ENCODE measurements at regions not wholly inside any gene's neighbourhood (a gene's known extent, or its start where the extent isn't known, plus 50 kb on each side); places are given as distances from the start of the nearest gene placed in this dataset.
"Not testable (repeated sequence)": the region's sequence is repeated elsewhere in the genome, so short reads cannot be mapped to it uniquely, and the experiment has no call there.

DNA sequence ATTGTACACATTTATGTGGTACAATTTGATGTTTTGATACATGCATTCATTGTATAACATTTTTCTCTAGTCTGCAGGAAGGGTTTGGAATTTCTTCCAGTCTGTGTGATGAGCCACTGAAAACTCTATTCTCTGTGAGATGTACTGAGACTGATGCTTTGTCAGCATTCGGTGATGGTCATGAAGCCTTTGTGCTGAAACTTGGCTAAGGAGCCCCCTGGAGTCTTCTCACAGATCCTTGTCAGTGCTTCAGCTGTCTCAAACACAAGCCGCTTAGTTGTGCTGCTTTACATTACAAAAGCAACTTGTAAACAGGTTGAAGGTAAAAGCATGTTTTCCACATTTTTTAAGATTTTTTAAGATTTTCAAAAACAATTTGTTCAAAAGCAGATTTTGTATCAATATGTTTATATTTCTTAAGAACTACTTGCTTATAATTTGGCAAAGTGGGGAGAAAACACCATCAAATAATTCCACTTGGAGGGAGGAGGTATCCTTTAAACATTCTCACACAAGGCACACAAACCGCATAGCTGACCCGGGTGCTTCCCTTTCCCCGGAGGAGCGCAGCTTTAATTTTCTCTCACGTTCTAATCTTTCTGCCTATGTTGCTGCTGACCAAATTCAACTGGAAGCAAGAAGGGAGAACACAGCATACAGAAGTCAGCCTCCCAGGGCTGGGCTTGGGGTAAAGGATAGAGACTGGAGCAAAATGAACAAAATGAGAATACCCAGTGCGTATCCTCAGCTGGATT, 249.8 kb upstream of the VSTM2A start:
- H3K9me3 ChIP-seq (ENCODE audit: control insufficient read depth in 2 of 2, insufficient read depth in 1 of 2, low read depth in 1 of 2, low read length in 1 of 2), result peaks cover 0 to 4% of the 10 kb centered on the region in 2 donors
- no peak overlapping the region for H3K4me3 ChIP-seq (ENCODE audit: low read depth in 1 of 3, low read length in 3 of 3)
- WGBS, 3 donors, result 37 to 52% (median 46%) methylated on average over 8 of the region's 8 CpGs
- H3K27ac ChIP-seq (ENCODE audit: low read depth in 1 of 3, low read length in 2 of 3), result no peak overlapping the region
- H3K27me3 ChIP-seq (ENCODE audit: control insufficient read depth in 3 of 3, insufficient read depth in 3 of 3, low read length in 3 of 3), result no peaks in the 10 kb centered on the region
- no peak for FAIRE-seq
- DNase-seq, result no peak
- no peaks in the 10 kb centered on the region for H3K36me3 ChIP-seq (ENCODE audit: control insufficient read depth in 3 of 3, insufficient read depth in 2 of 3, low read depth in 1 of 3, low read length in 3 of 3)
- H3K4me1 ChIP-seq (ENCODE audit: control insufficient read depth in 3 of 3, insufficient read depth in 2 of 3, low read depth in 1 of 3, low read length in 2 of 3), result no peaks in the 10 kb centered on the region

DNA sequence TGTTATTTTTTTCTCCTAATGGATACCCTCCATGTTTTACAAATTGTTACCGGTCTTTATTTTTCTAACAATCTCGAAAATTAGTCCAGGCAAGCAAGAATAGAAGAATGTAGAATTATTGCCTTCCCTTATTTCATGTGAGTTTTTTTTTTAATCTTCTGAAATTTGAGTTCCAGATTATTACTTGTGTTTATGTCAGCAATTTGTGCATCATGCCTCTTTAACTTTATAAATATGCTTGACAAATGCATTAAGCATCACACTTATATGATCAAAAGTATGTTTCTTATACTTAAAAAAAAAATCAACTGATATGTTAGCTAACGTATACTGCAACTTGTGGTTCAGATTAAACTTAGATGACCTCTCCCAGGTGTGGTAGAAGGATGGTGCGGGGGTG, 242.7 kb upstream of the VSTM2A start:
- FAIRE-seq, result no peak
- 55 to 77% (median 67%) methylated on average over 4 of the region's 4 CpGs for WGBS, 3 donors
- no peak overlapping the region for H3K4me3 ChIP-seq (ENCODE audit: low read depth in 1 of 3, low read length in 3 of 3)

DNA sequence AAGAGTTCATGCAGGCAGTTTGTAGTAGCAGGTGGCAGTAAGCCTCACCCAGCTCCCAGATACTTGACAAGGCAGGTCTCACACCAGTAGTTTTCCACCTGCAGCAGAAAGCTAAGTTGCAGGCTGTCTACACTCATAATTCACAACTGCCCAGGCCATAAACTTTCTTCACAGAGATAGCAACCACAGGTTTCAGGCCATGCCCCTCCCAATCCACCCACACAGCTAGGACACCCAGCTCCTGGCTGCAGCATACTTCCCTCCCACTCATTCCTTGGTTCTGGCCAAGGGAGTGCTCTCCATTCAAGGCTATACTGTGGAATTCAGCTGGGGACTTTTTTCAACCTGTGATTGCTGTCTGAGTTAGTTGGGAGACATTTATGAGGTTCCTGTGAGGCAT, 226.2 kb upstream of the VSTM2A start:
- not testable (repeated sequence) for H3K27me3 ChIP-seq (ENCODE audit: control insufficient read depth in 3 of 3, insufficient read depth in 3 of 3, low read length in 3 of 3); H3K4me3 ChIP-seq (ENCODE audit: low read depth in 1 of 3, low read length in 3 of 3); H3K27ac ChIP-seq (ENCODE audit: low read depth in 1 of 3, low read length in 2 of 3); H3K4me1 ChIP-seq (ENCODE audit: control insufficient read depth in 3 of 3, insufficient read depth in 2 of 3, low read depth in 1 of 3, low read length in 2 of 3); DNase-seq; FAIRE-seq; H3K9me3 ChIP-seq (ENCODE audit: control insufficient read depth in 2 of 2, insufficient read depth in 1 of 2, low read depth in 1 of 2, low read length in 1 of 2); H3K36me3 ChIP-seq (ENCODE audit: control insufficient read depth in 3 of 3, insufficient read depth in 2 of 3, low read depth in 1 of 3, low read length in 3 of 3)

More for the DNA sequence above, 242.7 kb upstream of the VSTM2A start:
- no peaks in the 10 kb centered on the region for H3K9me3 ChIP-seq (ENCODE audit: control insufficient read depth in 2 of 2, insufficient read depth in 1 of 2, low read depth in 1 of 2, low read length in 1 of 2)
- H3K27me3 ChIP-seq (ENCODE audit: control insufficient read depth in 3 of 3, insufficient read depth in 3 of 3, low read length in 3 of 3), result no peaks in the 10 kb centered on the region
- no peak for DNase-seq
- no peak overlapping the region for H3K27ac ChIP-seq (ENCODE audit: low read depth in 1 of 3, low read length in 2 of 3)
- H3K36me3 ChIP-seq (ENCODE audit: control insufficient read depth in 3 of 3, insufficient read depth in 2 of 3, low read depth in 1 of 3, low read length in 3 of 3), result no peaks in the 10 kb centered on the region
- H3K4me1 ChIP-seq (ENCODE audit: control insufficient read depth in 3 of 3, insufficient read depth in 2 of 3, low read depth in 1 of 3, low read length in 2 of 3), result no peaks in the 10 kb centered on the region

DNA sequence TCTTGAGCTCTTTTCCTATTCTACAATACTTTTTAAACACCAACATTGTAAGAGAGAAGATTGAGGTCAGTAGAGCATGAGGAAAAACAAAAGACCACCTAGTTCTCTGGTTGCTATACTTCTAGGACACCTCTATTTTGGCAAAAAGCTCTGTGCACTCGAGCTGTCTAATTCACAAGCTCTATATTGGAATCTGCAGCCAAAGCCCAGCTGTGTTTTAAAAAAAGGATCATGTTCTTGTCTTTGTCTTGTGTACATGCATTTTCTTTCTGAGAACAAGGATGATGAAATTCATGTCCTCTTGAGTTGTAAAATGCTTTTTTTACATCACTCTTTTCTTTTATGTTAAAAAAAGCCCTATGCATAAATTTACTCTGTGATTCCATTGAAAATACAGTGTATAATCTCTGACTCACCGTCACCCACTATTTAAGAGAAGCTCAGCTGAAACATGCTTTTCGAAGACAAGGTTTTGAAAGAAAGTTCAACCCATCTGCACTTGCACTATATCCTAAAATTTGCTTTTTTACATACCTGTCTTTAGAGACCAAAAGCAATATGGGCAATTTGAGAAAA, 215.5 kb upstream of the VSTM2A start:
- no peaks in the 10 kb centered on the region for H3K4me1 ChIP-seq (ENCODE audit: control insufficient read depth in 3 of 3, insufficient read depth in 2 of 3, low read depth in 1 of 3, low read length in 2 of 3)
- FAIRE-seq, result no peak
- 51 to 64% (median 56%) methylated on average over 3 of the region's 3 CpGs for WGBS, 3 donors

DNA sequence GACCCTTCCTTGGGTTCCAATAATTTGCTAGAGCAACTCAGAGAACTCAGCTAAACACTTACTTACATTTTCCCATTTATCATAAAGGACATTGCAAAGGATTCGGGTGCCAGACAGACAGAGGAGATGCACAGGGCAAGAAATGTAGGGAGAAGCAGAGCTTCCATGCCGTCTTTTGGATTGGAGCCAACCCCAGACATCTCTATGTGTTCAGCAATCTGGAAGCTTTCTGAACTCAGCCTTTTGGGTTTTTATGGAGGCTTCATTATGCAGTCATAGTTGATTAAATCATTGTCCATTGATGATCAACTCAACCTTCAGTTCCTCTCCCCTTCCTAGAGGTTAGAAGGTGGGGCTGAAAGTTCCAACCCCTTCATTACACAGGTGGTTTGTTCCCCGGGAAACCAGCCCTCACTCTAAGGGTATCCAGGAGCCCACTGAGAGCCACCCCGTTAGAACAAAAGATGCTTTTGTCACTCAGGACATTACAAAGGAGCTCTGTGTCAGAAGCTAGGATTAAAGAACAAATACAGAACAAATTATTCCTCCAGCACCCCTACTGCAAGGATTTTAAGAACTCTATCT, 211.9 kb upstream of the VSTM2A start:
- Histone ChIP-seq H3K9me3 (ENCODE audit: control insufficient read depth in 2 of 2, insufficient read depth in 1 of 2, low read depth in 1 of 2, low read length in 1 of 2) (peaks cover 0 to 3% of the 10 kb centered on the region in 2 donors), H3K27me3 (ENCODE audit: control insufficient read depth in 3 of 3, insufficient read depth in 3 of 3, low read length in 3 of 3) (no peaks in the 10 kb centered on the region), H3K27ac (ENCODE audit: low read depth in 1 of 3, low read length in 2 of 3) (no peak overlapping the region), H3K36me3 (ENCODE audit: control insufficient read depth in 3 of 3, insufficient read depth in 2 of 3, low read depth in 1 of 3, low read length in 3 of 3) (no peaks in the 10 kb centered on the region), H3K4me1 (ENCODE audit: control insufficient read depth in 3 of 3, insufficient read depth in 2 of 3, low read depth in 1 of 3, low read length in 2 of 3) (no peaks in the 10 kb centered on the region), H3K4me3 (ENCODE audit: low read depth in 1 of 3, low read length in 3 of 3) (no peak overlapping the region)
- no peak for FAIRE-seq
- 55 to 59% (median 56%) methylated on average over 4 of the region's 4 CpGs for WGBS, 3 donors
- DNase-seq, result no peak

More for the DNA sequence above, 215.5 kb upstream of the VSTM2A start:
- peaks cover 1 to 9% of the 10 kb centered on the region in 2 donors for H3K9me3 ChIP-seq (ENCODE audit: control insufficient read depth in 2 of 2, insufficient read depth in 1 of 2, low read depth in 1 of 2, low read length in 1 of 2)
- no peaks in the 10 kb centered on the region for H3K36me3 ChIP-seq (ENCODE audit: control insufficient read depth in 3 of 3, insufficient read depth in 2 of 3, low read depth in 1 of 3, low read length in 3 of 3)
- H3K27ac ChIP-seq (ENCODE audit: low read depth in 1 of 3, low read length in 2 of 3), result no peak overlapping the region
- no peaks in the 10 kb centered on the region for H3K27me3 ChIP-seq (ENCODE audit: control insufficient read depth in 3 of 3, insufficient read depth in 3 of 3, low read length in 3 of 3)
- DNase-seq, result no peak
- H3K4me3 ChIP-seq (ENCODE audit: low read depth in 1 of 3, low read length in 3 of 3), result no peak overlapping the region

DNA sequence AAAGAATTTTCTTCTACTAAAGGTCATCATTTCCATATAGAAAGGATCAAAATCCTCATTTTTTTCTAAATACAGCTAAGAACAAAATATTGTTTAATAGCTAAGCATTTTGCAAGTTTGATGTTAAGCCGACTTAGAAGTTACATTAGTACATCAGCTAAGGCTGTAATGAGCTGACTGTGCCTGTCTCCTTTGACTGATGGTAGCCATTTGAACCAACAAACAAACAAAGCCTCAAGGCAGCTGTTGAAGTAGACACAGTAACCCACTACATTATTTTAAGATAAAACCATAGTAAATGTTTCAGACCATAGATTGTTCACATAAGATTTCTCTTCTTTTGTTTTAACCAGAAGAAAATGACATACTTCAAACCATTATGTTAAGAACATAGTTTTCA, 210.9 kb upstream of the VSTM2A start:
- Histone ChIP-seq H3K27ac (ENCODE audit: low read depth in 1 of 3, low read length in 2 of 3) (no peak overlapping the region), H3K4me1 (ENCODE audit: control insufficient read depth in 3 of 3, insufficient read depth in 2 of 3, low read depth in 1 of 3, low read length in 2 of 3) (no peaks in the 10 kb centered on the region), H3K9me3 (ENCODE audit: control insufficient read depth in 2 of 2, insufficient read depth in 1 of 2, low read depth in 1 of 2, low read length in 1 of 2) (peaks cover 0 to 3% of the 10 kb centered on the region in 2 donors), H3K27me3 (ENCODE audit: control insufficient read depth in 3 of 3, insufficient read depth in 3 of 3, low read length in 3 of 3) (no peaks in the 10 kb centered on the region), H3K4me3 (ENCODE audit: low read depth in 1 of 3, low read length in 3 of 3) (no peak overlapping the region), H3K36me3 (ENCODE audit: control insufficient read depth in 3 of 3, insufficient read depth in 2 of 3, low read depth in 1 of 3, low read length in 3 of 3) (no peaks in the 10 kb centered on the region)
- DNase-seq (no peak), FAIRE-seq (no peak)
- WGBS, 3 donors, result 49 to 61% (median 56%) methylated on average over 1 of the region's 1 CpG

DNA sequence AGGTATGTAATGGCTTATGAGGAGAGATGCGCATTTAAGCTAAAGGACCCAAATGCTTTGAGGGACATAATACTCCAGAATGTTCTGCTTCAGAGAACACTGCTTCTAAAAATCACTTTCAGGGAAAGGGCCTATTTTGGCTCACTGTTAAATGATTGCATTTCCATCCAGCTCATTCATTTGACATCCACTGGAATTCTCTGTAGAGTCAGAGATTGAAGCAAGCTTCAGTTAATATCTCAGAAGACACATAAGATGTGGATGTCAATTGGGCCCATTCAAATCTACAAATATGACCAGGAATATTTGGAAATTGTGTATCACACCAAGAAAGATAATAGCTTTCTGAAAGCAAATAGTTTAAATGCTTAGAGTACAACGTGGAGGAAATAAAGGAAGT, 209.9 kb upstream of the VSTM2A start:
- no peak overlapping the region for H3K4me3 ChIP-seq (ENCODE audit: low read depth in 1 of 3, low read length in 3 of 3)
- WGBS, 3 donors, result 60 to 65% (median 64%) methylated on average over 2 of the region's 2 CpGs
- FAIRE-seq, result no peak

DNA sequence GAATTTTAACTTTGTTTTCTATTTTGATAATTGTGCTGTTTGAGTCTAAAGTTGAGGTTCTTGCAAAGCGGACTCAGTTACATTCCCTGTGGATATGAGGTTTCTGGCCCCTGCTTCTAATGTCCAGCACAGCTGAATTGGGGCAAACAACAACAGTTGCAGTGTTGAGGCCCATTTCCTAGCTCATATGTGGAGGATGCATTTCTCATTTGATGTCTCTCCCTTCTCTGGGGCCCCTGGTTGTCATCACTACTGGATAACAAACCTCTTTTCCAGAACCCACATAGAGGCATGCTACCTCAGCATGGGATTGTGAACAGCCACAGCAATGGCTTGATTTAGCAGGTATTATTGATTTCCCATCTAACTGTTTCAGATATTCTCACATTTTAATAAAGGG, 208.2 kb upstream of the VSTM2A start:
- Histone ChIP-seq H3K4me3 (ENCODE audit: low read depth in 1 of 3, low read length in 3 of 3) (no peak overlapping the region), H3K27me3 (ENCODE audit: control insufficient read depth in 3 of 3, insufficient read depth in 3 of 3, low read length in 3 of 3) (no peaks in the 10 kb centered on the region), H3K9me3 (ENCODE audit: control insufficient read depth in 2 of 2, insufficient read depth in 1 of 2, low read depth in 1 of 2, low read length in 1 of 2) (peaks cover 0 to 3% of the 10 kb centered on the region in 2 donors), H3K4me1 (ENCODE audit: control insufficient read depth in 3 of 3, insufficient read depth in 2 of 3, low read depth in 1 of 3, low read length in 2 of 3) (no peaks in the 10 kb centered on the region), H3K27ac (ENCODE audit: low read depth in 1 of 3, low read length in 2 of 3) (no peak overlapping the region), H3K36me3 (ENCODE audit: control insufficient read depth in 3 of 3, insufficient read depth in 2 of 3, low read depth in 1 of 3, low read length in 3 of 3) (no peaks in the 10 kb centered on the region)
- DNase-seq, result no peak
- FAIRE-seq, result no peak
- WGBS, 3 donors, result 82 to 85% (median 85%) methylated on average over 1 of the region's 1 CpG

More for the DNA sequence above, 209.9 kb upstream of the VSTM2A start:
- H3K36me3 ChIP-seq (ENCODE audit: control insufficient read depth in 3 of 3, insufficient read depth in 2 of 3, low read depth in 1 of 3, low read length in 3 of 3), result no peaks in the 10 kb centered on the region
- no peak overlapping the region for H3K27ac ChIP-seq (ENCODE audit: low read depth in 1 of 3, low read length in 2 of 3)
- DNase-seq, result no peak
- peaks cover 0 to 3% of the 10 kb centered on the region in 2 donors for H3K9me3 ChIP-seq (ENCODE audit: control insufficient read depth in 2 of 2, insufficient read depth in 1 of 2, low read depth in 1 of 2, low read length in 1 of 2)
- no peaks in the 10 kb centered on the region for H3K4me1 ChIP-seq (ENCODE audit: control insufficient read depth in 3 of 3, insufficient read depth in 2 of 3, low read depth in 1 of 3, low read length in 2 of 3)
- no peaks in the 10 kb centered on the region for H3K27me3 ChIP-seq (ENCODE audit: control insufficient read depth in 3 of 3, insufficient read depth in 3 of 3, low read length in 3 of 3)

All from small intestine (tissue), 7 donors.